ENCODE measurements at regions not wholly inside any gene's neighbourhood (a gene's known extent, or its start where the extent isn't known, plus 50 kb on each side); places are given as distances from the start of the nearest gene placed in this dataset.

GRCh38 chr6:2476376-2476775 is 231.0 kb upstream of the GMDS start:
- Histone ChIP-seq H3K27me3 (ENCODE audit: insufficient read depth, poor library complexity, severe bottlenecking) (no peaks in the 10 kb centered on the region), H3K36me3 (ENCODE audit: low read depth) (no peaks in the 10 kb centered on the region), H3K4me1 (ENCODE audit: insufficient read depth, poor library complexity, severe bottlenecking) (peaks cover 9% of the 10 kb centered on the region), H3K9me3 (ENCODE audit: severe bottlenecking) (no peaks in the 10 kb centered on the region), H3K27ac (ENCODE audit: poor library complexity, severe bottlenecking) (no peak overlapping the region), H3K4me3 (ENCODE audit: severe bottlenecking) (no peak overlapping the region)
- DNase-seq (ENCODE audit: low spot score): no peak
- no peak for TF ChIP-seq CTCF (IDR thresholded peaks at IDR 0.05; ENCODE audit: poor library complexity, severe bottlenecking)
- ATAC-seq (ENCODE audit: low read depth): peak; percentile 80

- no peaks in the 10 kb centered on the region for H3K36me3 ChIP-seq (ENCODE audit: low read depth)
- no peaks in the 10 kb centered on the region for H3K27me3 ChIP-seq (ENCODE audit: insufficient read depth, poor library complexity, severe bottlenecking)
- ATAC-seq (ENCODE audit: low read depth) (no peak), DNase-seq (ENCODE audit: low spot score) (no peak)
- TF ChIP-seq CTCF (IDR thresholded peaks at IDR 0.05; ENCODE audit: poor library complexity, severe bottlenecking): no peak
- H3K4me1 ChIP-seq (ENCODE audit: insufficient read depth, poor library complexity, severe bottlenecking): peaks cover 5% of the 10 kb centered on the region
- H3K4me3 ChIP-seq (ENCODE audit: severe bottlenecking): no peak overlapping the region
- no peaks in the 10 kb centered on the region for H3K9me3 ChIP-seq (ENCODE audit: severe bottlenecking)
- H3K27ac ChIP-seq (ENCODE audit: poor library complexity, severe bottlenecking): no peak overlapping the region
Observed at GRCh38 chr6:2471472-2471871, 226.1 kb upstream of the GMDS start.

GRCh38 chr6:2469428-2469827 is 224.0 kb upstream of the GMDS start:
- H3K4me1 ChIP-seq (ENCODE audit: insufficient read depth, poor library complexity, severe bottlenecking): no peaks in the 10 kb centered on the region
- ATAC-seq (ENCODE audit: low read depth) (no peak), DNase-seq (ENCODE audit: low spot score) (no peak)
- no peak overlapping the region for H3K4me3 ChIP-seq (ENCODE audit: severe bottlenecking)
- H3K27ac ChIP-seq (ENCODE audit: poor library complexity, severe bottlenecking): no peak overlapping the region
- no peaks in the 10 kb centered on the region for H3K36me3 ChIP-seq (ENCODE audit: low read depth)
- no peak for TF ChIP-seq CTCF (IDR thresholded peaks at IDR 0.05; ENCODE audit: poor library complexity, severe bottlenecking)
- H3K27me3 ChIP-seq (ENCODE audit: insufficient read depth, poor library complexity, severe bottlenecking): no peaks in the 10 kb centered on the region
- H3K9me3 ChIP-seq (ENCODE audit: severe bottlenecking): no peaks in the 10 kb centered on the region

- H3K27ac ChIP-seq (ENCODE audit: poor library complexity, severe bottlenecking): no peak overlapping the region
- DNase-seq (ENCODE audit: low spot score) (no peak), ATAC-seq (ENCODE audit: low read depth) (no peak)
- no peaks in the 10 kb centered on the region for H3K4me1 ChIP-seq (ENCODE audit: insufficient read depth, poor library complexity, severe bottlenecking)
- H3K4me3 ChIP-seq (ENCODE audit: severe bottlenecking): no peak overlapping the region
- no peaks in the 10 kb centered on the region for H3K36me3 ChIP-seq (ENCODE audit: low read depth)
- TF ChIP-seq CTCF (IDR thresholded peaks at IDR 0.05; ENCODE audit: poor library complexity, severe bottlenecking): no peak
- no peaks in the 10 kb centered on the region for H3K9me3 ChIP-seq (ENCODE audit: severe bottlenecking)
- H3K27me3 ChIP-seq (ENCODE audit: insufficient read depth, poor library complexity, severe bottlenecking): no peaks in the 10 kb centered on the region
Observed at GRCh38 chr6:2468601-2468955, 223.2 kb upstream of the GMDS start.

- Histone ChIP-seq H3K4me3 (ENCODE audit: severe bottlenecking) (no peak overlapping the region), H3K27me3 (ENCODE audit: insufficient read depth, poor library complexity, severe bottlenecking) (no peaks in the 10 kb centered on the region), H3K9me3 (ENCODE audit: severe bottlenecking) (no peaks in the 10 kb centered on the region), H3K4me1 (ENCODE audit: insufficient read depth, poor library complexity, severe bottlenecking) (no peaks in the 10 kb centered on the region), H3K27ac (ENCODE audit: poor library complexity, severe bottlenecking) (no peak overlapping the region), H3K36me3 (ENCODE audit: low read depth) (no peaks in the 10 kb centered on the region)
- no peak for TF ChIP-seq CTCF (IDR thresholded peaks at IDR 0.05; ENCODE audit: poor library complexity, severe bottlenecking)
- DNase-seq (ENCODE audit: low spot score) (no peak), ATAC-seq (ENCODE audit: low read depth) (no peak)
Observed at GRCh38 chr6:2467929-2468600, 222.7 kb upstream of the GMDS start.

Measured in RWPE2 (cell line).